SHP77 (cell line): ENCODE measurements at regions not wholly inside any gene's neighbourhood (a gene's known extent, or its start where the extent isn't known, plus 50 kb on each side); places are given as distances from the start of the nearest gene placed in this dataset.
"Not testable (repeated sequence)": the region's sequence is repeated elsewhere in the genome, so short reads cannot be mapped to it uniquely, and the experiment has no call there.

ENCODE experiments used
- DNase-seq, 2 experiments: peaks; one replicate each; lab custom pipeline; 2025; lab: John Stamatoyannopoulos, UW

DNA sequence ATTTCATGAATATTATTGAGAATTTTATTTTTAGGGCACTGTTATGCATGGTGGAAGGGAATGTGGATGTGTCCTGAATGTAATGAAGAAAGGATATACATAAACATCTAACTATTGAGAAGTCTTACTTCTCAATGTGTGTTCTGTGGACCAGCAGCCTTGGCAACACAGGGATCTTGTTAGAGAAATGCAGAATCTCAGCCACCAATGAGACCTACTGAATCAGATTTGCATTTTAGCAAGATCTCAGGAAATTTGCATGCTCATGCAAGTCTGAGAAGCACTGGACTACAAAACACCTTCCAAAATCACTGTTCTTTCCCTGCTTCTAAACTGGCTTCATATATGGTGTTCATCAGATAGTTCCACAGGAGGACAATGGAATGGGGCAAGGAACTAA lies 139.7 kb upstream of the WDFY3 start:
- no peak for DNase-seq

DNA sequence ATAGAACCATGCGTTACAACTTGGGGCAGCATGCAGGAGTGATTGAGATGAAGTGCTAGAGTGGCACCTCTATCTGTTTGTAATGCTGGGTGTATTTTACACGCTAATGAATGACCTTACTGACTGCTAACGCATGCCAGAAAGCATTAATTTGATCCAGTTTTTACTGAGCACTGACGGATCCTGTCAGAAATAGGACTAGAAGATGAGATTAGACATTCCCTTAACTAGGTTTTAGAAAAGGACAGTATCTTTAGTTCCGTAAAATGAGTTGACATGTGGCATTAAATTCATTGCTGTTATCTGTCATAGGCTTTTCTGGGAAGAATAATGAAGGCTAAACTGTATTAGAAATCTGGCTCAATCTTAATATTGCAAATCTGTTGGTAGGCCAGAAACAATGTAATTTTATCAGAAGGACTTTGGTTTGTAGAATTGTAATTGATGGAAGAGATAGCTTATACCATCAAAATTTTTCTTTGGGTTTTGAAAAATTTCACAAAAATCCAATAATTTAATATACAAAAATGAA lies 140.4 kb upstream of the WDFY3 start:
- DNase-seq: no peak

DNA sequence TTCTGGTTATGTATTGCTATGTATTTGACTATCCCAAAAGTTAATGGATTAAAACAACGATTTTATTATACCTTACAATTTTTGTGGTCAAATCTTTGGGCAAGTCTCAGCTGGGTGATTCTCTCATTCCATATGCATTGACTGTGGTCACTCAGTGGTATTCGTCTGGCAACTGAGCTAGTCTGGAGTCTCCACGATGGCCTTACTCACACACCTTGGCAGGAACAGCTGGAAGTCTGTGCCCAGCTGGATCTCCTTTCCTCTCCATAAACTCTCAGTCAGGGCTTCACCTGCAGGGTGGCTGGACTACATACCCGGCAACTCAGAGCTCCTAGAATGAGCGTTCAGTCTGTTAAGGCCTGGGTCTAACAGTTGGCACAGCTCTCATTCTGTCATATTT lies 141.1 kb upstream of the WDFY3 start:
- peak in 1 of 2 experiments; percentile 3 for DNase-seq

DNA sequence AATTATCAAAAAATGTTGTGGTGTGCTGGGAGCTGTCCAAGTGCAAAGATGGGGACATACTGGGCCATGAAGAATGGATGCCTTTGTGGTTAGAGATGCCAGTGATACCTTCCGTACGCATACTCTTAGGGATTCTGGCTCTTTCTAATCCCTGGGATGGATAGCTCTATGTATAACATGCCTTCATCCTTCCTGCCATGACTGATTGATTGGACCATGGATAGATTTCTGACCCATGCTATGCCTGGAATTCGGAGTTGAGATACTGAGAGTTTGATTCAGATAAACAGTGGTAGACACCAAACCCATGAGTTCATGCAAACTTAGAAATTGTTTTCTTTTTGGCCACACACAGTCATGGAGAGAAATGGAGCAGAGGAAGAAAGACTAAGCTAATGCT lies 147.2 kb upstream of the WDFY3 start:
- DNase-seq: no peak

DNA sequence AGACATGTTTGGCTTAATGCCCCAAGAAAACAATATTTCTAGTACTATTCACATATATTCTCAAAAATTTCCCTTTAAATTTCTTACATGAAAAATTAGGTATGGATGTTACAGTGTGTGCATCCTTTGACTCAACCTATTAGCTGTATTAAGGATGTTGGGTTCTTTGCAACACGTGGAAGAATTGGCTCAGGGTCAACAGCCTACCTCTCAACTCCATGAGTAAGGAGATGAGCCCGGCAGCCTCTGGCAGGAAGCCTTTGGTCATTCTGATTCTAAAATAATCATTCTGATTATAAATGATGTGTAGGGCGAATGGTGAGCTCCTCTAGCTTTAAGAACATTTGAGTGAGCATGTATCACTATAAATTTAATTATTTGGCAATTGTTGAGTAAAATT lies 148.0 kb upstream of the WDFY3 start:
- DNase-seq: no peak

DNA sequence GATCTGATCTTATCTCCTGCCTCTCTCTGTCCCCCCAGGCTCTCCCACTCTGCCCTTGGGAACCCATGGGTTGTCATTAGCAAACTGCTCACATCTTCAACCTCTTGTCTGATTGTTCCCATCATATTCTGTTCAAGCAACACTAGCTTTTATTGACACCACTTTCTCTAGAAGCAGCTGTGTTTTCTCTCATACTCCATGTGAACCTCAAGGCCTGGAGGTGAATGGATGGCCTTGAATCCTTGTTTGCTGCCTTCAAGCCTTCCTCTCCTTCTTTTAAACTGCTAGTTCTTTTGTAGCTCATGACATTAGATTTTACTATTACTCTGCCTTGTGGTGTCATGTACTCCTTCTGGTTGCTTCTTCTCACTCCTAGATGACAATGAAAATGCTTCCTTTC lies 149.5 kb upstream of the WDFY3 start:
- no peak for DNase-seq

DNA sequence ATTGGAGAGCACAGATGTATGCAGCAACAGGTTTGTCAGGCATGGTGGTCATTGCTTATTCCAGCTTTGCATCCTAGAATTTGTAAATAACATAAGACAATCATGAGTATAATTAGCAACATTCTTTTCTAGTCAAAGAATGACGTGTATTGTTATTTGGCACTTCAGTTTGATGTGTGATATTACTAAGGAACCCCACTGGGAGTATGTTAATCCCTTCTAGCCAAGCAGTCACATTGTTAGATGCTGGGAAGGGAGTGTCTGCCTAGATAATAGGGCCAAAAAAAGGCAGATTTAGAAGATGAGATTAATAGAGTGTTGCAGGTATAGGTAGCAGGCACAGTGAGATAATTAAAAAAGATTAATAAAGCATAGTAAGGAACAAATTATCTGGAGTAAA lies 159.2 kb upstream of the WDFY3 start:
- DNase-seq: no peak

DNA sequence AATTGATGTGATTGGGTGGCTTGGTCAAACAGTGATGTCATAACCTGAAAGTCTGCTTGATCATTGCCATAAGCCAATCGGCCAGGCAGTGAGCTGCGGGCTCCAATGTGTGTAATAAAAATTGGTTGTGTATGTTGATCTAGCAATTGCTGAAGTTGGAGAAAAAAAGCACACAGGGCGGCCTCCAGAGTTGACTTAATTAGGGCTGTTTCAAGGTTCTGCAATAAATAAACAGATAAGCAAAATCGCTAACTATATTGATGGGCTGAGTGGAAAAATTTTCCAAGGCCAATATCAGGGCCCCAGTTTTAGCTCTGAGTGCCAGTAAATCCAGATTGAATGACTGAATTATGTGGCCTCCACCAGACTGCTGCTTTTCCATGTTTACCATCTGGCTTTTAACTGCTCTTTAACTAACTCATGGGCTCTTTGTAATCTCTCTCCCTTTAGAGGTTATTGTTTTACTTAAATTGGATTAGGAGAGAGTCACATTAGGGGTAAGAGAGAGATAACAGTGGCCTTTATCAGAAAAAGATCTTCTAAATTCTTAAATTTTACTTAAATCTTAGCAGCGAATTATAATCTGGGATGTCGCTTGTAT lies 160.6 kb upstream of the WDFY3 start:
- no peak for DNase-seq

DNA sequence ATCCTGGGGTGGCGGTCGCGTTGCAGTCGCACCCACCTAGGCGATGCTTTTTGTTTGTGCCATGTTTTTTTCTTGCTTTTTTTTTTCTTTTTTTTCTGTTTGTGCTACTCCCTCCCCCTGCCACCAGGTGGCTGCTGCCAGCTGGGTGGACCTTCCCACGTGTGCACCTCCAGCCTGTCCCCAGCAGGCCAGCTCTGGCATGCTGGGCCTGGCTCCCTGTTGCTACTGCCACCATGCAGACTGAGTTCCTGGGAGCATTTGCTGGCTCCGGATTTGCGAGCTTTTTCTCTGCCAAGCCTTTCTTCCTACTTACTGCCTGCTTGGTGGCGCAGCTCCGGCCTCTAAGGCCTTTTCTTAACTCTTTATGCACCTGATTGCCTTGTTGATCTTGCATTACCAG lies 161.2 kb upstream of the WDFY3 start:
- peak; percentile 18 to 22 for DNase-seq

DNA sequence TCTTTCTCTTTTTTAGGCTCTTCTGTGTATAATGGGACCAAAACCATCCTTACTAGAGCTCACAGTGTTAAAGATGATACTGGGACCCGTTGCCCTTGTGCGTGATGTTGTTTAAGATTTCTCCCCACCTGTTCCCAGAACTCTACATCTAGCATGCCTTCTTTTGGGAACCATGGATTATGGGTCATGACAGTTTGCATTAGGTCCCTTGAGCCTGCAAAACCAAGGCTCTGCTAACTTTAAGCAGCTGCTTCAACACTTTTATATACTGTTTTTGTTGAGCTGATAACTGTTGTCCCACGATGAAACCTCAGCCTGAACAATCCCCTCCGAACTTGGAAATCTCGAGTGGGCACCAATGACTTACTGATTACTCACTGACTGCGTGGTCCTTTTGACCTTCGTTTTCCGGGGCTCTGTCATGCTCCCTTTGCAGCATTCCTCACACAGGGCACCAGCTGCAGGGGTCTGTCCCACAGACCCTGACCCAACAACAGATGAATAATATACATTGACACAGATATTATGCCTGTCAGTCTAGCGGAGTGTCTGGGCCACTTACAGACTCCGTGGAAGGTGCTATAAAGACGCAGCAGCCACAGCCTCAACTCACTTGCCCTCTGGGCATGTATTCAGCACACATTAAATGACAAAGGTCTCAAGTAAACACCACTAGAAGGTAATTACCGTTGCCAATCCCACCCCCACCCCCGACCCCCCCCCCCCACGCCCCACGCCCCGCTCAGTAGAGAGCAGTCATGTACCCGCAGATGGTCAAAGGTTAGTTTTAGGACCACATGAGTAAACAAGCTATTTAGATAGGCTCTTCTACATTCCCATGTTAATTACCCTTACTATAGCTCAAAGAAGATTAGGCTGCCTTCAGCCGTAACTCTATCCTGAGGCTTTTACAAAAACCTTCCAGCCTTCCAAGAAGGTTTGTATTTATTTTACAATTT lies 162.0 kb upstream of the WDFY3 start:
- DNase-seq: no peak

DNA sequence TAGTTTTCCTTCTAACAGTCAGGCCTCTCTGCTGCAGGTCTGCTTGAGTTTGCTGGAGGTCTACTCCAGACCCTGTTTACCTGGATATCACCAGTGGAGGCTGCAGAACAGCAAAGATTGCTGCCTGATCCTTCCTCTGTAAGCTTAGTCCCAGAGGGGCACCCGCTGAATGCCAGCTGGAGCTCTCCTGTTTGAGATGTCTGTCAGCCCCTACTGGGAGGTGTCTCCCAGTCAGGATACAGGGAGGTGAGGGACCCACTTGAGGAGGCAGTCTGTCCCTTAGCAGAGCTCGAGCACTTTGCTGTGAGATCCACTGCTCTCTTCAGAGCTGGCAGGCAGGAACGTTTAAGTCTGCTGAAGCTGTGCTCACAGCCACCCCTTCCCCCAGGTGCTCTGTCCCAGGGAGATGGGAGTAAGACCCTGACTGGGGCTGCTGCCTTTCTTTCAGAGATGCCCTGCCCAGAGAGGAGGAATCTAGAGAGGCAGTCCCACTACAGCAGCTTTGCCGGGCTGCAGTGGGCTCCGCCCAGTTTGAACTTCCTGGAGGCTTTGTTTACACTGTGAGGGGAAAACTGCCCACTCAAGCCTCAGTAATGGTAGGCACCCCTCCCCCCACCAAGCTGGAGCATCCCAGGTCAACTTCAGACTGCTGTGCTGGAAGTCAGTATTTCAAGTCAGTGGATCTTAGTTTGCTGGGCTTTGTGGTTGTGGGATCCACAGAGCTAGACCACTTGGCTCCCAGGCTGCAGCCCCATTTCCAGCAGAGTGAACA lies 163.1 kb upstream of the WDFY3 start:
- peak in 1 of 2 experiments; percentile 31 for DNase-seq

DNA sequence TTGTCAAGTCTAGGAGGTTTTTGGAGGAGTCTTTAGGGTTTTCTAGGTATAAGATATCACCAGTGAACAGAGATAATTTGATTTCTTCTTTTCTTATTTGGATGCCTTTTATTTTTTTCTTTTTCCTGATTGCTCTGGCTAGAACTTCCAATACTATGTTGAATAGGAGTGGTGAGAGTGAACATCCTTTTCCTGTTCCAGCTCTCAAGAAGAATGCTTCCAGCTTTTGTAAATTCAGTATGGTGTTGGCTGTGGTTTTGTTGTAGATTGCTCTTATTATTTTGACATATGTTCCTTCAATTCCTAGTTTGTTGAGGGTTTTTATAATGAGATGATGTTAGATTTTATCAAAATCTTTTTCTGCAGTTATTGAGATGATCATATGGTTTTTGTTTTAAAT lies 165.6 kb upstream of the WDFY3 start:
- no peak for DNase-seq

DNA sequence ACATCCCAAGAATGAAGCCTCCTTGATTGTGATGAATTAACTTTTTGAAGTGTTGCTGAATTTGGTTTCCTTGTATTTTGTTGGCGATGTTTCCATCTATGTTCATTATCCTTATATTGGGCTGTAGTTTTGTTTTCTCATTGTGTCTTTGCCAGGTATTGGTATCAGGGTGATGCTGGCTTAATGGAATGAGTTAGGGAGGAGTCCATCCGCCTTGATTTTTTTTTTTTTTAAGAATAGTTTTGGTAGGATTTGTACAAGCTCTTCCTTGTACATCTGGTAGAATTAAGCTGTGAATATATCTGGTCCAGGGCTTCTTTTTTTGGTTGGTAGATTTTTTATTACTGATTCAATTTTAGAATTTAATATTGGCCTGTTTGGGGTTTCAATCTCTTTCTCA lies 166.1 kb upstream of the WDFY3 start:
- DNase-seq: no peak

DNA sequence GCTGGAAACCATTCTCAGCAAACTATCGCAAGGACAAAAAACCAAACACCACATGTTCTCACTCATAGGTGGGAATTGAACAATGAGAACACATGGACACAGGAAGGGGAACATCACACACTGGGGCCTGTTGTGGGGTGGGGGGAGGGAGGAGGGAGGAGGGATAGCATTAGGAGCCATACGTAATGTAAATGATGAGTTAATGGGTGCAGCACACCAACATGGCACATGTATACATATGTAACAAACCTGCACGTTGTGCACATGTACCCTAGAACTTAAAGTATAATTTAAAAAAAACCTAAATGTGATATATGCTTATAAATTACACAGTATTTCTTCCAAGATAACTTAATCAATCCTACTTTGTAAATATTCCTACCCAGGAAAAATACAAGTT lies 173.3 kb upstream of the WDFY3 start:
- DNase-seq: not testable (repeated sequence)

DNA sequence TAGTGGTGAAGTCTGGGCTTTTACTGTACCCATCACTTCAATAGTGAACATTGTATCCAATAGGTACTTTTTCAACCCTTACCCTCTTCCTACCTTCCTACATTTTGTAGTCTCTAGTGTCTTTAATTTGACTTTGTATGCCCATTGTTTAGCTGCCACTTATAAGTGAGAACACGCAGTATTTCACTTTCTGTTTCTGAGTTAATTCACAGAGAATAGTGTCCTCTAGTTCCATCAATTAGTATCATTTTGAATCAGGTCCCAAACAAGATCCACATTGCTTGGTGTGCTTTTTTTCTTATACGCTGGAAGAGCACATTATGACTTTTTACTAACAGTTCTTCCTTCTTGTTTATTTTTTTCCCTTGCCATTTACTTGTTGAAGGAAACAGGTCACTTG lies 176.0 kb upstream of the WDFY3 start:
- no peak for DNase-seq

DNA sequence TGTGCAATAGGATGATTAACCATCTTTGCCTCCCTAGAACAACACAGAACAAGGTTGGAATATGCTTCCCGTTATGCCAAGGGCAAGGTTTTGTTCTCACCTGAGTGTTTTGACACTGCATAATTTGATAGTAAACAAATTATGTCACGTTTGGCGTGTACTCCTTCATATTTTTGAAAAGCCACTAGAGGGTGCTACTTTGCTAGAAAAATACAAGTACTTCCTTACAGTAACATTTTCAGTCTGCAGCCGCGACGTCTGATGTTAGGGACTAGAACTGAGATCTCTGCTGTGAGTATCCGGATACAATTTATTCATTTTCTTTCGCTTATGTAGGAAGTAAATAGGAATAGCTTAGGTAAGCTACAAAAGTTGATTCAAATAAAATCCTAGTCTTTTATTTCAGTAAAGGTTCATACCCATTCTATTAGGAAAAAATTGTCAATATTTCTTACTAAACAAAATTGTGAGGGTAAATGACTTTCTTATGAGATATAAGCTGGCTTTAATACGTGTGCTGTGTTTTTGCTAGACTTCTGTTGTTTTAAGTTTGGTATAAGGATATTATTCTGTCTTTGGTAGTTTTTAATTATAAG lies 181.1 kb upstream of the WDFY3 start:
- peak; percentile 82 to 92 for DNase-seq

DNA sequence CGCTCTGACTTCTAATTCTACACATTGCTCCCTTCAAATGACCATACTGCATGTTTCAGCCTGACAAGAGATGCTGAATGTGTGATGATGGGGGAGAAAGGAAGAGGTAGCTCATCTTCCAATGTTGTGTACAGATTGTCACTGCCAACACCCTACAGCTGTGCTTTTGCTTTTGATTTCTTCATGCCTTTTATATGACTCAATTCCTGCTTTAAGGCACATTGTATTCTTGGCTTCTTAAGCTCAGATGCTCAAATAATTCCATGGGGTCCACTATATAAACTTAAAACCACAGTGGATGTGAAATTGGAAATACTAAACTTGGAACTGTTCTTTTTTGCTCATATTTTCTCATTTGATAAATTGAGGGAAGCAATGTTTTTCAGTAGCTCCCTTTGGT lies 183.2 kb upstream of the WDFY3 start:
- DNase-seq: no peak

DNA sequence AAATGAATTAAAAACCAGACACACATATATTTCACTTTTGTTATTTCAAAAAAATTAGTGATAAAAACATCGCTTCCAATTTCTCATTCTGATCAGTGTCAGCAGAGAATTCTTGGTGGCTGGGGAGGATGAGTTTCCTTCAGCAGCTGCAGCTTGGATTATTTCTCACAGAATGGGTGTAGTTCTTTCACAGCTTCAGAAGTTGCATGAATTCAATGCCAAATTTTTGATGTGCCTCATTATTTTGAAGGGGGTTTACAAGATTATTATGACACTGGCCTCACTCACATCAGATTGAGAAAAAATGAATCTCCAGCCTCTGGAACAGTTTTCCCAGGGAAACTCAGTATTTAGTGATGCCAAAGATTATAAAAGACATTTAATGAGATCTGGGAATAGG lies 184.9 kb upstream of the WDFY3 start:
- DNase-seq: no peak

DNA sequence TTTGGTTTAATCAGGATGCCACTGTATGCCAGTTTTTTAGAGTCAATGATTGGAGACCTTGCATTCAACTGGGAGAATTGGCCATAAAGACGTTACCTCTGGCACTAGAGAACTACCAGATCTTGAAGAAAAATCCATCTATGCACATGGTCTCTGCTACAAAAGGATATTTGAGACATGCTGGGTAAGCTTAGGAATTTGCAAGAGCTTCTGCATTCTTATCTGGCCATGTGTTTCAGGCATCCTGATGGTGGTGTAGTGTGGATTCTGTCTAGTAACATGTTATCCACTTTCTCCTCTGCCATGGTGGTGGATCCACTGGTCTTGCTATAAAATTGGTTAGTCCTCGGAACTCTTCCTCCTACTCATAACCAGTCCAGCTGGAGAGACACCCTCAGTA lies 185.3 kb upstream of the WDFY3 start:
- DNase-seq: no peak

DNA sequence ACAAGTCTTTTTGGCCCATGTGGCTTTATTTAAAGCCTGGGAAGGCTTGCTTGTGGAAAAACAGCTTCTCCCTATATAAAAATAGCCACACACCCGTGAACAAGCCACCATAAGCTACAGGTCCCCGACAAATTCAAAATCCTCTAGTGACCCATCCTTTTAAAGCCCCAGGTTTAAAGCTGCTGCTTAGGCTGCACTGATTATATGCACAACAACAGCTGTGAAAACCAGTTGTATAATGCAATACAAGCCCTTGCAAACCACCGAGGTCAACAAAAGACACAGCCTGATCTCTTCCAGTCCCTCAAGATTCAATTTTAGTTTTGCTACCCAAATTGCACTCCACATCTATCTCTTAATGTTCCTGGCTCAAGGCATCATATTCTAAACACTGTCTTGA lies 186.0 kb upstream of the WDFY3 start:
- no peak for DNase-seq

DNA sequence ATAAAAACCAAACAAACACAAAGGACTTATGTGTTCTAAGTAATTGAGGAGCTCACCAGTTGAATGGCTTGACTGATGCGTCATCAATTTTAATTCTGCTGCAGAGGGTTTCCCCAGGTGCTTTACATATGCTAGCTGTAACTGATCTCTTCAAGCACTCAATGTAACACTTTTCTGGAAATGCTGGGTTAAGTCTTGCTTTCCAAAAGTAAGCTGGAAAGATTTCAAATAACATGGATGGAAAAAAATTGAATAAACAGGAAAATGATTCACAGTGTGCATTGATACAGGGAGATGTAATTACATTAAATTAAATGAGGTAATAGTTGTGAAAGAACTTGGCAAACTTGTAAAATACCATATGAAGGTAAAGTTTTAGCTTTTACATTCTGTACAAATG lies 186.7 kb upstream of the WDFY3 start:
- DNase-seq: no peak

DNA sequence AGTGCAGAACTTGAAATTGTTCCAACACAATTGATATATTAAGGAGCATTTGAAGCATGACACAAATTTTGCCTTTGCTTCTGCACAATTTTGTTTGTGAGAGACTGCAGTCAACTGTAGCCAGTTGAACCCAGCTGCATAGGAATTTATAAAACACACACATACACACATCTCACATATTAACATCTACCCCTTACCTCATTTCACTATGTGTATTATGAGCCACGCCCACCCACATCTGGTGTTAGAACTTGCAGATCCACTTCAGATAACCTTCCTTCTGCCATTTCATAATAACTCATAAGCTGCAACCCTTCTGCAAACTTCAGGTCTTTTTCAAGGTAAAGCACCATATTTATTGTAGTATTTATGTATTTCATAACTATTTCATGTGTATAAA lies 188.1 kb upstream of the WDFY3 start:
- no peak for DNase-seq
